Activated CD4-positive, alpha-beta T cell treated with anti-CD3 and anti-CD28 coated beads, Interleukin-2, amount 50 U/mL, for 4 hours (primary cell): ENCODE measurements at regions not wholly inside any gene's neighbourhood (a gene's known extent, or its start where the extent isn't known, plus 50 kb on each side); places are given as distances from the start of the nearest gene placed in this dataset.
"Not testable (repeated sequence)": the region's sequence is repeated elsewhere in the genome, so short reads cannot be mapped to it uniquely, and the experiment has no call there.

Experiments used
- DNase-seq, 2 experiments: peaks; one replicate each; pipeline ENCODE4 v3.0.0-alpha.2; 2020

- DNase-seq: no peak
Measured at GRCh38 chr18:8882632-8883408, 177.5 kb downstream of the MTCL1 start.

- DNase-seq: no peak
Measured at GRCh38 chr18:8883409-8883668, 178.0 kb downstream of the MTCL1 start.

- DNase-seq: not testable (repeated sequence)
Measured at GRCh38 chr18:8887877-8888276, 182.5 kb downstream of the MTCL1 start.

- DNase-seq: no peak
Measured at GRCh38 chr18:8889489-8889888, 184.1 kb downstream of the MTCL1 start.

- not testable (repeated sequence) for DNase-seq
Measured at GRCh38 chr18:8890503-8890902, 185.1 kb downstream of the MTCL1 start.

- DNase-seq: no peak
Measured at GRCh38 chr18:8890957-8891464, 185.7 kb downstream of the MTCL1 start.

GRCh38 chr18:8893221-8893620 lies 187.9 kb downstream of the MTCL1 start:
- no peak for DNase-seq

- no peak for DNase-seq
Measured at GRCh38 chr18:8893628-8894231, 188.4 kb downstream of the MTCL1 start.

- DNase-seq: no peak
Measured at GRCh38 chr18:8894823-8895222, 189.5 kb downstream of the MTCL1 start.

- no peak for DNase-seq
Measured at GRCh38 chr18:8895341-8895740, 190.0 kb downstream of the MTCL1 start.

- DNase-seq: no peak
Measured at GRCh38 chr18:8895987-8896619, 190.7 kb downstream of the MTCL1 start.

- no peak for DNase-seq
Measured at GRCh38 chr18:8899000-8899399, 193.6 kb downstream of the MTCL1 start.

GRCh38 chr18:8900552-8900951 lies 195.2 kb downstream of the MTCL1 start:
- DNase-seq: no peak

- no peak for DNase-seq
Measured at GRCh38 chr18:8901019-8901418, 195.7 kb downstream of the MTCL1 start.

GRCh38 chr18:8904316-8904715 lies 198.2 kb upstream of the NDUFV2 start:
- no peak for DNase-seq

GRCh38 chr18:8908792-8909510 lies 193.5 kb upstream of the NDUFV2 start:
- no peak for DNase-seq

GRCh38 chr18:8910186-8910822 lies 192.2 kb upstream of the NDUFV2 start:
- DNase-seq: no peak

GRCh38 chr18:8910843-8911242 lies 191.7 kb upstream of the NDUFV2 start:
- DNase-seq: no peak

- DNase-seq: no peak
Measured at GRCh38 chr18:8911408-8912340, 190.8 kb upstream of the NDUFV2 start.

- no peak for DNase-seq
Measured at GRCh38 chr18:8912348-8913326, 189.9 kb upstream of the NDUFV2 start.
